Upper lobe of left lung (tissue), 6 donors: ENCODE measurements at regions not wholly inside any gene's neighbourhood (a gene's known extent, or its start where the extent isn't known, plus 50 kb on each side); places are given as distances from the start of the nearest gene placed in this dataset.
"Not testable (repeated sequence)": the region's sequence is repeated elsewhere in the genome, so short reads cannot be mapped to it uniquely, and the experiment has no call there.

Experiments
- ATAC-seq, 2 donors: fragments of 200-7000 bp; cut with Tn5 transposase; one replicate each; pipeline ENCODE4 v1.9.1; 2022; ENCODE audit warnings: mild to moderate bottlenecking in 2 of 2, moderate library complexity in 2 of 2; ENCODE audit not compliant: low FRiP score in 2 of 2
- DNase-seq, 2 donors: peaks; one replicate each; pipeline ENCODE4 v3.0.0-alpha.2; 2019 to 2020
- H3K27ac ChIP-seq, 4 donors: fragments of 200-600 bp; sonication (generic); one replicate each; pipeline ENCODE4 v1.5.1; 2016 to 2019
- H3K27me3 ChIP-seq, 4 donors: fragments of 200-600 bp; sonication (generic); one replicate each; pipeline ENCODE4 v1.5.1; 2017 to 2019
- H3K36me3 ChIP-seq, 4 donors: fragments of 200-600 bp; sonication (generic); one replicate each; pipeline ENCODE4 v1.5.1; 2016 to 2019
- H3K4me1 ChIP-seq, 4 donors: fragments of 200-600 bp; sonication (generic); one replicate each; pipeline ENCODE4 v1.5.1; 2018 to 2019
- H3K4me3 ChIP-seq, 4 donors: fragments of 200-600 bp; sonication (generic); one replicate each; pipeline ENCODE4 v1.5.1; 2017 to 2019; ENCODE audit warnings: mild to moderate bottlenecking in 2 of 4, moderate library complexity in 1 of 4
- H3K9me3 ChIP-seq, 4 donors: fragments of 200-600 bp; sonication (generic); one replicate each; pipeline ENCODE4 v1.5.1; 2018 to 2019
- CTCF ChIP-seq, 6 experiments: fragments of 450-650 bp in 4 of 6; fragments of 200-600 bp in 2 of 6; sonication (generic) in 2 of 6; IDR thresholded peaks; one replicate each; pipeline ENCODE4 v1.5.1; 2016 to 2019; ENCODE audit warnings: antibody characterized with exemption in 6 of 6
- EP300 ChIP-seq, 4 donors: sonication (generic); formaldehyde crosslinking; IDR thresholded peaks; one replicate each; pipeline ENCODE4 v1.5.1; 2017; ENCODE audit warnings: antibody characterized with exemption in 4 of 4, control low read depth in 2 of 4
- POLR2A ChIP-seq, 4 donors: fragments of 450-650 bp; IDR thresholded peaks; one replicate each; pipeline ENCODE4 v1.5.1; 2016 to 2017; ENCODE audit warnings: antibody characterized with exemption in 4 of 4, mild to moderate bottlenecking in 2 of 4
- POLR2AphosphoS5 ChIP-seq, 2 donors: sonication (generic); formaldehyde crosslinking; IDR thresholded peaks; one replicate each; pipeline ENCODE4 v1.5.1; 2017; ENCODE audit warnings: antibody characterized with exemption in 2 of 2
- WGBS, 2 donors: methylation state at CpG; one replicate each; pipeline ENCODE4 v1.1.5; 2017 to 2018; 5-methylcytosine and 5-hydroxymethylcytosine counted together
- donor health status: DM: no; HTN: no; CAD: no; lungs with moderate emphysema.
- donor health status: DM: no; HTN: yes; CAD: no; lungs with severe emphysema.

DNA sequence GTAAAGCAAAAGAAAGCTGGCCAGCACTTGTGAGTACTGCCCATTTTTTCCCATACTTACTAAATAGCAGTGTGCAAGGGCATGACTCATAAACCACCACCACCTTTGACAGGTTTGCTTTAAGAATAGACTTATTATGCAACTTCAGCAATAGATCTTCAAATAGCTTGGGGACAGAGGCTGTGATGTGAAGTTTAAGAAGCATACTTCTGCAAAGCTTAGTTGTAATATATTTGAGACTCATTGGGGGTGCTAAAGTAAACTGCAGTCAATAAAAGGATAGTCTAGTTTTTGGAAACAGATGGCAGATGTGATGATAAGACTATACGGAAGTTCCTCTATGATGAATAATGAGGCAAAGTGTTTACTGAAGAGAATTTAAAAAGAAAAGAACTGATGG, 210.0 kb downstream of the PLA2G4A start:
- H3K9me3 ChIP-seq: peaks cover 0 to 3% (median 0%) of the 10 kb centered on the region in 4 donors
- H3K4me1 ChIP-seq: no peaks in the 10 kb centered on the region
- H3K27me3 ChIP-seq: no peaks in the 10 kb centered on the region
- no peak overlapping the region for H3K27ac ChIP-seq
- DNase-seq (no peak), ATAC-seq (no peak)
- no peaks in the 10 kb centered on the region for H3K36me3 ChIP-seq
- WGBS, 2 donors: 27 to 33% methylated on average over 1 of the region's 1 CpG
- no peak overlapping the region for H3K4me3 ChIP-seq
- TF ChIP-seq POLR2A (IDR thresholded peaks at IDR 0.05): no peak
- no peak for TF ChIP-seq POLR2AphosphoS5 (IDR thresholded peaks at IDR 0.05)
- TF ChIP-seq CTCF (IDR thresholded peaks at IDR 0.05): no peak
- TF ChIP-seq EP300 (IDR thresholded peaks at IDR 0.05): no peak

DNA sequence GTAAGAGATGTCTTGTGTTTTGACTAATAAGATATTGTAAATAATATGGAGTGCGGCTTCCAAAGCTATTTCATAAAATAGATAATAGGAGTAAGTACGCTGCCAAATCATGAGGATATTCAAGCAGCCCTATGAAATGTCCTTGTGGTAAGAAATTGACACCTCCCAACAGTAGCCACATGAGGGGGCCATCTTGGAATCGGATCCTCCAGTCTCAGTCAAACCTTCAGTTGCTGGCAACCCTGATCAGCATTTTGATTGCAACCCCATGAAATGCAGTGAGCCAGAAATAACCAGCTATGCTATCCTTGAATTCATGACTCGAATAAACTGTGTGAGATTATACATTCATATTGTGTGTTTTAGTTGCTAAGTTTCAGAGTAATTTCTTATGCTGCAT, 212.4 kb downstream of the PLA2G4A start:
- 78 to 83% methylated on average over 4 of the region's 4 CpGs for WGBS, 2 donors
- ATAC-seq: no peak

DNA sequence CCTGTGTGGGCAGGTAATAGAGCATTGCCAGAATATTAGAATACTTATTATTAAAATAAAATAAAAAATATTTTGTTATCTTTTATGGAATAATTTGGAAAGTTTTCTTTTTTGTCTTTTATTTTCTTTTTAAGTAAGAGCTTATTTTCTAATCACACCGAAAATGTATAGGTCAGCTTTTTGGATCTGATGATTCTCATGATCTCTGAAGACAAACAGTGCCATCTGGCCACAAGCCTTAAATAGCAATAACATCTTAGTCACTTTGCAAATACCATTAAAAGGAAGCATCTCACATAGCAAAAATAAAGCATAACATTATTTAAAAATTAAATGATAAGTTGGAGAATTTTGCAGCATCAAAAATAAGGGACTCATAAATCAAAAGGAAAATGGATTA, 213.8 kb downstream of the PLA2G4A start:
- Histone ChIP-seq H3K27ac (no peak overlapping the region), H3K9me3 (peaks cover 0 to 3% (median 0%) of the 10 kb centered on the region in 4 donors), H3K4me1 (no peaks in the 10 kb centered on the region), H3K27me3 (no peaks in the 10 kb centered on the region), H3K36me3 (no peaks in the 10 kb centered on the region), H3K4me3 (no peak overlapping the region)
- TF ChIP-seq POLR2AphosphoS5 (IDR thresholded peaks at IDR 0.05) (no peak), POLR2A (IDR thresholded peaks at IDR 0.05) (no peak), CTCF (IDR thresholded peaks at IDR 0.05) (no peak), EP300 (IDR thresholded peaks at IDR 0.05) (no peak)
- ATAC-seq (no peak), DNase-seq (no peak)
- 89 to 96% methylated on average over 1 of the region's 1 CpG for WGBS, 2 donors

More for the DNA sequence above, 212.4 kb downstream of the PLA2G4A start:
- no peaks in the 10 kb centered on the region for H3K4me1 ChIP-seq
- no peaks in the 10 kb centered on the region for H3K27me3 ChIP-seq
- no peak for TF ChIP-seq EP300 (IDR thresholded peaks at IDR 0.05)
- TF ChIP-seq CTCF (IDR thresholded peaks at IDR 0.05): no peak
- TF ChIP-seq POLR2AphosphoS5 (IDR thresholded peaks at IDR 0.05): no peak
- TF ChIP-seq POLR2A (IDR thresholded peaks at IDR 0.05): no peak
- no peak for DNase-seq
- H3K4me3 ChIP-seq: no peak overlapping the region
- H3K9me3 ChIP-seq: peaks cover 0 to 3% (median 0%) of the 10 kb centered on the region in 4 donors
- H3K27ac ChIP-seq: no peak overlapping the region
- no peaks in the 10 kb centered on the region for H3K36me3 ChIP-seq

- H3K9me3 ChIP-seq, H3K36me3 ChIP-seq, H3K27me3 ChIP-seq, H3K4me3 ChIP-seq, DNase-seq, H3K4me1 ChIP-seq, ATAC-seq, H3K27ac ChIP-seq: not testable (repeated sequence)
Observed at GRCh38 chr1:187043433-187043832, 214.7 kb downstream of the PLA2G4A start.

- DNase-seq (no peak), ATAC-seq (no peak)
- H3K27me3 ChIP-seq: no peaks in the 10 kb centered on the region
- H3K4me3 ChIP-seq: no peak overlapping the region
- TF ChIP-seq CTCF (IDR thresholded peaks at IDR 0.05) (no peak), EP300 (IDR thresholded peaks at IDR 0.05) (no peak), POLR2AphosphoS5 (IDR thresholded peaks at IDR 0.05) (no peak), POLR2A (IDR thresholded peaks at IDR 0.05) (no peak)
- H3K27ac ChIP-seq: no peak overlapping the region
- no peaks in the 10 kb centered on the region for H3K4me1 ChIP-seq
- no peaks in the 10 kb centered on the region for H3K9me3 ChIP-seq
- no peaks in the 10 kb centered on the region for H3K36me3 ChIP-seq
Observed at GRCh38 chr1:187044411-187044810, 215.7 kb downstream of the PLA2G4A start.
